ENCODE measurements at regions not wholly inside any gene's neighbourhood (a gene's known extent, or its start where the extent isn't known, plus 50 kb on each side); places are given as distances from the start of the nearest gene placed in this dataset.
A peak's percentile ranks its signal among the peaks of the same experiment; 100 is the strongest.

- Histone ChIP-seq H3K4me3 (no peak overlapping the region), H3K9me3 (no peaks in the 10 kb centered on the region), H3K36me3 (no peaks in the 10 kb centered on the region), H3K27ac (no peak overlapping the region), H3K27me3 (no peaks in the 10 kb centered on the region), H3K4me1 (no peaks in the 10 kb centered on the region)
- intact Hi-C loops (cut with DNase I) = no loop called here
- WGBS, 2 donors = 46 to 57% methylated on average over 5 of the region's 5 CpGs
- no peak for FAIRE-seq
- TF ChIP-seq CTCF (IDR thresholded peaks at IDR 0.05) = no peak
- ATAC-seq = no peak
- no peak for DNase-seq
Observed at GRCh38 chr14:43449291-43449690, 1057.8 kb downstream of the FSCB start.

- no peak for TF ChIP-seq CTCF (IDR thresholded peaks at IDR 0.05)
- intact Hi-C loops (cut with DNase I) = no loop called here
- 77 to 78% methylated on average over 3 of the region's 3 CpGs for WGBS, 2 donors
- no peaks in the 10 kb centered on the region for H3K36me3 ChIP-seq
- ATAC-seq = no peak
- FAIRE-seq = no peak
- no peaks in the 10 kb centered on the region for H3K9me3 ChIP-seq
- no peak overlapping the region for H3K27ac ChIP-seq
- no peak for DNase-seq
- no peaks in the 10 kb centered on the region for H3K4me1 ChIP-seq
- H3K27me3 ChIP-seq = no peaks in the 10 kb centered on the region
- no peak overlapping the region for H3K4me3 ChIP-seq
Observed at GRCh38 chr14:43438056-43438455, 1069.0 kb downstream of the FSCB start.

- H3K4me3 ChIP-seq = no peak overlapping the region
- no peak overlapping the region for H3K27ac ChIP-seq
- TF ChIP-seq CTCF (IDR thresholded peaks at IDR 0.05) = no peak
- DNase-seq = no peak
- intact Hi-C loops (cut with DNase I) = no loop called here
- H3K4me1 ChIP-seq = peaks cover 0 to 12% (median 3%) of the 10 kb centered on the region in 3 donors
- no peak for ATAC-seq
- H3K36me3 ChIP-seq = no peaks in the 10 kb centered on the region
- FAIRE-seq = no peak
- 86 to 87% methylated on average over 4 of the region's 4 CpGs for WGBS, 2 donors
- H3K9me3 ChIP-seq = no peaks in the 10 kb centered on the region
- H3K27me3 ChIP-seq = no peaks in the 10 kb centered on the region
Observed at GRCh38 chr14:43418324-43418723, 1088.8 kb downstream of the FSCB start.

- DNase-seq = no peak
- 13 to 17% methylated on average over 2 of the region's 2 CpGs for WGBS, 2 donors
- intact Hi-C loops (cut with DNase I) = no loop called here
- Histone ChIP-seq H3K27me3 (no peaks in the 10 kb centered on the region), H3K36me3 (no peaks in the 10 kb centered on the region), H3K27ac (no peak overlapping the region), H3K9me3 (no peaks in the 10 kb centered on the region), H3K4me1 (peaks cover 8 to 16% (median 14%) of the 10 kb centered on the region in 3 donors), H3K4me3 (no peak overlapping the region)
- FAIRE-seq = no peak
- peak in 3 of 4 donors; percentile 43 to 73 (median 56) for ATAC-seq
- no peak for TF ChIP-seq CTCF (IDR thresholded peaks at IDR 0.05)
Observed at GRCh38 chr14:43413084-43413483, 1094.0 kb downstream of the FSCB start.

- FAIRE-seq (no peak), ATAC-seq (peak in 2 of 4 donors; percentile 41 to 49)
- intact Hi-C loops (cut with DNase I) = no loop called here
Observed at GRCh38 chr14:43411841-43412240, 1095.2 kb downstream of the FSCB start.

More at GRCh38 chr14:43411841-43412240, 1095.2 kb downstream of the FSCB start:
- no peaks in the 10 kb centered on the region for H3K27me3 ChIP-seq
- no peak for TF ChIP-seq CTCF (IDR thresholded peaks at IDR 0.05)
- H3K4me1 ChIP-seq = peaks cover 8 to 16% (median 14%) of the 10 kb centered on the region in 3 donors
- no peaks in the 10 kb centered on the region for H3K9me3 ChIP-seq
- no peak overlapping the region for H3K27ac ChIP-seq
- no peak overlapping the region for H3K4me3 ChIP-seq
- no peak for DNase-seq
- no peaks in the 10 kb centered on the region for H3K36me3 ChIP-seq
- WGBS, 2 donors = 45 to 58% methylated on average over 1 of the region's 1 CpG

Measured in pancreas (tissue), 10 donors.